B cell (primary cell): ENCODE measurements at regions not wholly inside any gene's neighbourhood (a gene's known extent, or its start where the extent isn't known, plus 50 kb on each side); places are given as distances from the start of the nearest gene placed in this dataset.

Source experiments
- ATAC-seq: fragments of 200-7000 bp; cut with Tn5 transposase; one replicate; pipeline ENCODE4 v1.10.0; 2021; ENCODE audit warnings: low read depth, mild to moderate bottlenecking, moderate number of reproducible peaks, moderate library complexity
- CTCF ChIA-PET: fragments of 350-600 bp; sonication (Branson Sonifier 250); formaldehyde crosslinking; loops from one replicate; lab custom pipeline; 2021; ENCODE audit warnings: antibody characterized with exemption, inconsistent platforms; lab: Charles Lee
- POLR2A ChIA-PET: fragments of 350-600 bp; sonication (Branson Sonifier 250); formaldehyde crosslinking; loops from one replicate; lab custom pipeline; 2021; ENCODE audit warnings: antibody characterized with exemption; lab: Charles Lee
- DNase-seq: peaks from one replicate; pipeline ENCODE4 v3.0.0; 2013
- H2AFZ ChIP-seq: 2 replicates; pipeline ENCODE4 v1.6.1; 2012; ENCODE audit warnings: mild to moderate bottlenecking, low read depth, low read length; ENCODE audit not compliant: insufficient read depth, poor library complexity, severe bottlenecking
- H3K27ac ChIP-seq, 2 donors: 1 replicate in 1 of 2; 2 replicates in 1 of 2; pipeline ENCODE4 v1.5.1; 2012 to 2013; ENCODE audit warnings: low read length in 2 of 2, mild to moderate bottlenecking in 2 of 2, moderate library complexity in 1 of 2
- H3K27me3 ChIP-seq, 4 experiments: fragments of 200-600 bp in 1 of 4; sonication (generic) in 1 of 4; replicated peaks in 1 of 4; 1 replicate in 2 of 4; 2 replicates in 2 of 4; pipeline versions ENCODE4 v1.6.1 to v1.7.0; 2013 to 2016; ENCODE audit warnings: low read length in 3 of 4, mild to moderate bottlenecking in 2 of 4, mixed read lengths in 1 of 4, moderate library complexity in 1 of 4; ENCODE audit not compliant: insufficient read depth in 4 of 4, control insufficient read depth in 3 of 4; ENCODE audit errors: control extremely low read depth in 1 of 4
- H3K36me3 ChIP-seq, 2 experiments: replicated peaks in 1 of 2; 1 replicate in 1 of 2; 2 replicates in 1 of 2; pipeline versions ENCODE4 v1.6.1 to v1.7.1; 2013; ENCODE audit warnings: low read length in 1 of 2; ENCODE audit not compliant: insufficient read depth in 2 of 2, control insufficient read depth in 1 of 2; ENCODE audit errors: control extremely low read depth in 1 of 2, extremely low read depth in 1 of 2
- H3K4me1 ChIP-seq, 2 donors: fragments of 200-600 bp in 1 of 2; sonication (generic) in 1 of 2; 1 replicate in 1 of 2; 2 replicates in 1 of 2; pipeline versions ENCODE4 v1.5.1 to v1.6.1; 2013 to 2017; ENCODE audit warnings: low read length in 2 of 2; ENCODE audit not compliant: control insufficient read depth in 2 of 2, insufficient read depth in 2 of 2
- H3K4me2 ChIP-seq: replicated peaks from 2 replicates; pipeline ENCODE3; 2012; ENCODE audit warnings: mild to moderate bottlenecking, low read depth, low read length; ENCODE audit not compliant: poor library complexity, severe bottlenecking
- H3K4me3 ChIP-seq, 5 experiments: fragments of 200-600 bp in 1 of 5; sonication (generic) in 1 of 5; 1 replicate in 3 of 5; 2 replicates in 2 of 5; pipeline versions ENCODE4 v1.5.1 to v1.7.0; 2011 to 2016; ENCODE audit warnings: low read length in 4 of 5, mild to moderate bottlenecking in 4 of 5, low read depth in 2 of 5, control low read depth in 1 of 5, moderate library complexity in 1 of 5; ENCODE audit not compliant: insufficient read depth in 1 of 5; ENCODE audit errors: control extremely low read depth in 1 of 5, extremely low read depth in 1 of 5
- H3K79me2 ChIP-seq: fragments of 200-600 bp; sonication (generic); one replicate; pipeline ENCODE4 v1.6.0; 2016; ENCODE audit warnings: low read length; ENCODE audit not compliant: control insufficient read depth, insufficient read depth
- H3K9ac ChIP-seq: fragments of 200-600 bp; sonication (generic); 2 replicates; pipeline ENCODE4 v1.6.1; 2017; ENCODE audit warnings: mild to moderate bottlenecking, low read length, moderate library complexity
- H3K9me3 ChIP-seq, 3 donors: one replicate each; pipeline versions ENCODE4 v1.6.1 to v1.7.1; 2013; ENCODE audit warnings: low read length in 2 of 3; ENCODE audit not compliant: control insufficient read depth in 2 of 3, insufficient read depth in 1 of 3; ENCODE audit errors: control extremely low read depth in 1 of 3
- H4K20me1 ChIP-seq: 2 replicates; pipeline ENCODE4 v1.6.0; 2012; ENCODE audit warnings: mild to moderate bottlenecking, low read length; ENCODE audit not compliant: insufficient read depth, control insufficient read depth, poor library complexity, severe bottlenecking
- H3K27ac Mint-ChIP-seq: one replicate; pipeline ENCODE4 v1.8.0; 2021; ENCODE audit warnings: mixed read lengths
- H3K27me3 Mint-ChIP-seq: one replicate; pipeline ENCODE4 v1.8.0; 2021; ENCODE audit warnings: mixed read lengths
- H3K4me1 Mint-ChIP-seq: one replicate; pipeline ENCODE4 v1.8.0; 2021; ENCODE audit warnings: mixed read lengths
- H3K4me3 Mint-ChIP-seq: one replicate; pipeline ENCODE4 v1.8.0; 2021; ENCODE audit warnings: mixed read lengths
- H3K9me3 Mint-ChIP-seq: one replicate; pipeline ENCODE4 v1.8.0; 2022; ENCODE audit warnings: mixed read lengths; ENCODE audit not compliant: insufficient read depth
- CTCF ChIP-seq: fragments of 200-600 bp; IDR thresholded peaks from one replicate; pipeline ENCODE4 v1.8.0; 2022; ENCODE audit warnings: antibody characterized with exemption, mild to moderate bottlenecking
- EZH2 ChIP-seq: IDR thresholded peaks from 2 replicates; pipeline ENCODE4 v1.6.1; 2012; ENCODE audit warnings: borderline replicate concordance, low read depth, mild to moderate bottlenecking, moderate library complexity, low read length; ENCODE audit not compliant: insufficient read depth, poor library complexity, severe bottlenecking
- WGBS: methylation state at CpG from one replicate; pipeline ENCODE4 v1.1.5; 2013; ENCODE audit warnings: missing lambda C conversion rate; ENCODE audit not compliant: insufficient coverage; 5-methylcytosine and 5-hydroxymethylcytosine counted together
- intact Hi-C: fragments of 100-400 bp; cut with micrococcal nuclease; formaldehyde crosslinking; loops from one replicate; pipeline ENCODE4 v1.10.0; 2022

- ChIA-PET POLR2A (no interaction called here), CTCF (interaction anchor here (1.3 to 1.4 kb wide), 3 partner anchors 14 to 243 kb away, joined by 3 read pairs; no protein-coding TSS in a partner anchor)
- no peaks in the 10 kb centered on the region for H3K4me1 ChIP-seq
- H3K9me3 Mint-ChIP-seq = peaks cover 1% of the 10 kb centered on the region
- H3K27me3 ChIP-seq = peaks cover 0 to 5% (median 0%) of the 10 kb centered on the region in 4 experiments
- no peak overlapping the region for H3K9ac ChIP-seq
- 97% methylated on average over 3 of the region's 6 CpGs for WGBS
- TF ChIP-seq CTCF (no peak), EZH2 (no peak)
- no peak overlapping the region for H3K27ac Mint-ChIP-seq
- H3K4me3 ChIP-seq = no peak overlapping the region
- peaks cover 3% of the 10 kb centered on the region for H3K27me3 Mint-ChIP-seq
- H3K27ac ChIP-seq = no peak overlapping the region
- no peak for DNase-seq
- intact Hi-C loops = no loop called here
- H3K4me3 Mint-ChIP-seq = no peak overlapping the region
- H3K9me3 ChIP-seq = peaks cover 0 to 12% (median 2%) of the 10 kb centered on the region in 3 donors
- no peaks in the 10 kb centered on the region for H3K4me1 Mint-ChIP-seq
- no peaks in the 10 kb centered on the region for H3K79me2 ChIP-seq
- H2AFZ ChIP-seq = no peak overlapping the region
- H4K20me1 ChIP-seq = no peaks in the 10 kb centered on the region
- no peaks in the 10 kb centered on the region for H3K36me3 ChIP-seq
- ATAC-seq = no peak
- H3K4me2 ChIP-seq = no peak overlapping the region
Observed at GRCh38 chr17:77299256-77300015, 158.7 kb downstream of the SEC14L1 start.

GRCh38 chr17:77300016-77300686 is 159.4 kb downstream of the SEC14L1 start:
- intact Hi-C loops = no loop called here
- TF ChIP-seq CTCF = no peak
- TF ChIP-seq EZH2 = no peak
- Histone ChIP-seq H2AFZ (no peak overlapping the region), H3K9me3 (peaks cover 0 to 12% (median 2%) of the 10 kb centered on the region in 3 donors), H3K36me3 (no peaks in the 10 kb centered on the region), H3K4me3 (no peak overlapping the region), H3K79me2 (no peaks in the 10 kb centered on the region), H3K9ac (no peak overlapping the region), H4K20me1 (no peaks in the 10 kb centered on the region), H3K27ac (no peak overlapping the region), H3K27me3 (peaks cover 0 to 3% (median 0%) of the 10 kb centered on the region in 4 experiments), H3K4me1 (peaks cover 3 to 5% of the 10 kb centered on the region in 2 donors), H3K4me2 (no peak overlapping the region)
- 100% methylated on average over 2 of the region's 4 CpGs for WGBS
- ChIA-PET POLR2A (no interaction called here), CTCF (interaction anchor here (1.3 to 1.4 kb wide), 2 partner anchors 13 to 243 kb away, joined by 3 read pairs; no protein-coding TSS in a partner anchor)
- ATAC-seq (no peak), DNase-seq (no peak)
- no peak overlapping the region for H3K4me3 Mint-ChIP-seq
- H3K27ac Mint-ChIP-seq = no peak overlapping the region
- H3K27me3 Mint-ChIP-seq = no peaks in the 10 kb centered on the region
- H3K4me1 Mint-ChIP-seq = peaks cover 3% of the 10 kb centered on the region
- H3K9me3 Mint-ChIP-seq = peaks cover 1% of the 10 kb centered on the region
